ENCODE measurements at regions not wholly inside any gene's neighbourhood (a gene's known extent, or its start where the extent isn't known, plus 50 kb on each side); places are given as distances from the start of the nearest gene placed in this dataset.

DNA sequence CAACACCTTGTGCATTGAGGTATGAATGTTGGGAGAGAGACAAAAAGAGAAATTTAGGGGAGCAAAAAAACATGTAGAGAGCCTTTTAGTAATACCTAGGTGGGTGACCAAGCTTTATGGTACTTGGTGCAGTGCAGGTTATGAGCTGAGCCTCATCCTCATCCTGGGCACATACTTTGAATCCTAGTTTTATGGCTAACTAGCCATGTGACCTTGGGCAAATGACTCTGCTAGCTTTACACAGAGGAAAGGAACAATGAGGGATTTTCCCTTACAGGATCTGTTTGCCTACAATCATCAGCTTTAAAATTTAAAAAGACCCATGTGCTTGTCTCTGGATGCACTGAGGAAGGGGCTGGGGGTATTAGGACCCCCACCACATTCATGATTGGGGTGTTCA is 187.8 kb upstream of the ISX start:
- TF ChIP-seq CTCF (IDR thresholded peaks at IDR 0.05) (no peak), POLR2A (IDR thresholded peaks at IDR 0.05) (no peak)

Measured in heart left ventricle (tissue), 13 donors.